GM12878 (cell line): ENCODE measurements at regions not wholly inside any gene's neighbourhood (a gene's known extent, or its start where the extent isn't known, plus 50 kb on each side); places are given as distances from the start of the nearest gene placed in this dataset.

Experiments
- CTCF ChIP-seq, 3 experiments: IDR thresholded peaks in 2 of 3; conservative IDR thresholded peaks in 1 of 3; 2 replicates each; pipeline ENCODE4 v1.5.1; 2011; ENCODE audit warnings: low read depth in 3 of 3, low read length in 3 of 3, mild to moderate bottlenecking in 3 of 3, control low read depth in 2 of 3, moderate library complexity in 2 of 3, inconsistent platforms in 1 of 3, mixed read lengths in 1 of 3; ENCODE audit not compliant: control insufficient read depth in 2 of 3, insufficient read depth in 1 of 3; ENCODE audit errors: extremely low read depth in 1 of 3
- MAX ChIP-seq: IDR thresholded peaks from 2 replicates; pipeline ENCODE4 v1.6.1; 2012; ENCODE audit warnings: low read depth, low read length, improper control_type of control experiment
- POLR2A ChIP-seq: IDR thresholded peaks from 2 replicates; pipeline ENCODE4 v1.6.1; 2011; ENCODE audit warnings: low read depth, mild to moderate bottlenecking, low read length
- POLR2AphosphoS5 ChIP-seq: IDR thresholded peaks from 2 replicates; pipeline ENCODE4 v1.6.1; 2011; ENCODE audit warnings: mild to moderate bottlenecking, low read length, inconsistent platforms
- SRF ChIP-seq, 2 experiments: IDR thresholded peaks; 2 replicates each; pipeline ENCODE4 v1.6.1; 2011; ENCODE audit warnings: low read depth in 2 of 2, low read length in 2 of 2, mild to moderate bottlenecking in 1 of 2, moderate library complexity in 1 of 2
- ZNF687 ChIP-seq: fragments of 450-650 bp; IDR thresholded peaks from 2 replicates; pipeline ENCODE4 v1.6.1; 2017; ENCODE audit warnings: mild to moderate bottlenecking, moderate library complexity
- TF ChIP-seq, protein P1 (sequence below): IDR thresholded peaks from 2 replicates; pipeline ENCODE4 v1.6.1; 2011; ENCODE audit warnings: mild to moderate bottlenecking, low read depth, low read length, moderate library complexity; ENCODE audit not compliant: insufficient replicate concordance

- TF ChIP-seq POLR2AphosphoS5: no peak
- TF ChIP-seq SRF (IDR thresholded peaks at IDR 0.05; ENCODE audit: low read depth in 2 of 2, low read length in 2 of 2): no peak
- TF ChIP-seq, protein P1, sequence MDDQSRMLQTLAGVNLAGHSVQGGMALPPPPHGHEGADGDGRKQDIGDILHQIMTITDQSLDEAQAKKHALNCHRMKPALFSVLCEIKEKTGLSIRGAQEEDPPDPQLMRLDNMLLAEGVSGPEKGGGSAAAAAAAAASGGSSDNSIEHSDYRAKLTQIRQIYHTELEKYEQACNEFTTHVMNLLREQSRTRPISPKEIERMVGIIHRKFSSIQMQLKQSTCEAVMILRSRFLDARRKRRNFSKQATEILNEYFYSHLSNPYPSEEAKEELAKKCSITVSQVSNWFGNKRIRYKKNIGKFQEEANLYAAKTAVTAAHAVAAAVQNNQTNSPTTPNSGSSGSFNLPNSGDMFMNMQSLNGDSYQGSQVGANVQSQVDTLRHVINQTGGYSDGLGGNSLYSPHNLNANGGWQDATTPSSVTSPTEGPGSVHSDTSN: no peak
- no peak for TF ChIP-seq ZNF687
- no peak for TF ChIP-seq POLR2A
- TF ChIP-seq CTCF (IDR thresholded peaks at IDR 0.05 in 2 of 3, conservative IDR thresholded peaks at IDR 0.05 in 1 of 3; ENCODE audit: control insufficient read depth in 2 of 3, extremely low read depth in 1 of 3, insufficient read depth in 1 of 3, low read depth in 3 of 3, low read length in 3 of 3): no peak
- no peak for TF ChIP-seq MAX
These were observed 295.4 kb upstream of the NPSR1 start for GRCh38 chr7:34362621-34363020.
